ENCODE measurements at regions not wholly inside any gene's neighbourhood (a gene's known extent, or its start where the extent isn't known, plus 50 kb on each side); places are given as distances from the start of the nearest gene placed in this dataset.

GRCh38 chr7:144987686-144988085 is 151.8 kb upstream of the TPK1 start:
- H4K91ac ChIP-seq (ENCODE audit: low read depth, low read length), result no peak overlapping the region
- H3K4ac ChIP-seq (ENCODE audit: low read depth, low read length), result no peak overlapping the region
- H4K12ac ChIP-seq (ENCODE audit: low read depth, low read length), result no peak overlapping the region
- no peaks in the 10 kb centered on the region for H3K36me3 ChIP-seq (ENCODE audit: control insufficient read depth in 1 of 2, insufficient read depth in 2 of 2, low read length in 2 of 2)
- no peak overlapping the region for H3K23ac ChIP-seq (ENCODE audit: low read length)
- no peak overlapping the region for H2BK12ac ChIP-seq (ENCODE audit: low read length)
- no peaks in the 10 kb centered on the region for H3K79me1 ChIP-seq (ENCODE audit: low read length)
- no peak overlapping the region for H3K27ac ChIP-seq (ENCODE audit: low read depth, low read length)
- H2BK5ac ChIP-seq (ENCODE audit: low read depth, low read length, poor library complexity), result no peak overlapping the region
- no peaks in the 10 kb centered on the region for H3K4me1 ChIP-seq (ENCODE audit: control insufficient read depth in 1 of 2, insufficient read depth in 2 of 2, low read length in 2 of 2)
- no peak overlapping the region for H4K8ac ChIP-seq (ENCODE audit: low read depth, low read length)
- H3K27me3 ChIP-seq (ENCODE audit: insufficient read depth, low read length), result no peaks in the 10 kb centered on the region
- no peak overlapping the region for H3K18ac ChIP-seq (ENCODE audit: low read length)
- H3K79me2 ChIP-seq (ENCODE audit: control insufficient read depth, insufficient read depth, low read length, poor library complexity), result no peaks in the 10 kb centered on the region
- no peak overlapping the region for H3K4me3 ChIP-seq (ENCODE audit: low read depth, low read length)
- H2BK120ac ChIP-seq (ENCODE audit: insufficient read depth, low read length, poor library complexity), result no peak overlapping the region
- H2AK5ac ChIP-seq (ENCODE audit: low read length), result no peak overlapping the region
- H3K14ac ChIP-seq (ENCODE audit: low read length), result no peak overlapping the region
- no peak overlapping the region for H3K4me2 ChIP-seq (ENCODE audit: low read length)
- DNase-seq, result peak in 1 of 2 donors; percentile 58
- H3K9me3 ChIP-seq (ENCODE audit: insufficient read depth, low read depth, low read length), result no peaks in the 10 kb centered on the region
- no CpG with 5 or more reads among the region's 1 CpG for WGBS (ENCODE audit: extremely low coverage, insufficient coverage, insufficient read length)
- no peak overlapping the region for H3K9ac ChIP-seq (ENCODE audit: low read length)
- no peak overlapping the region for H2AFZ ChIP-seq (ENCODE audit: insufficient read depth, low read length, poor library complexity)

- WGBS (ENCODE audit: extremely low coverage, insufficient coverage, insufficient read length), result no CpG with 5 or more reads among the region's 1 CpG
These were observed 146.3 kb upstream of the TPK1 start for GRCh38 chr7:144982133-144982532.

GRCh38 chr7:144975882-144976281 is 140.0 kb upstream of the TPK1 start:
- Histone ChIP-seq H4K12ac (ENCODE audit: low read depth, low read length) (no peak overlapping the region), H4K91ac (ENCODE audit: low read depth, low read length) (no peak overlapping the region), H2BK12ac (ENCODE audit: low read length) (no peak overlapping the region), H3K18ac (ENCODE audit: low read length) (no peak overlapping the region), H3K27me3 (ENCODE audit: insufficient read depth, low read length) (no peaks in the 10 kb centered on the region), H3K14ac (ENCODE audit: low read length) (no peak overlapping the region), H3K23ac (ENCODE audit: low read length) (no peak overlapping the region), H4K8ac (ENCODE audit: low read depth, low read length) (no peak overlapping the region), H3K27ac (ENCODE audit: low read depth, low read length) (no peak overlapping the region), H3K4me3 (ENCODE audit: low read depth, low read length) (no peak overlapping the region), H3K4me1 (ENCODE audit: control insufficient read depth in 1 of 2, insufficient read depth in 2 of 2, low read length in 2 of 2) (no peaks in the 10 kb centered on the region), H3K36me3 (ENCODE audit: control insufficient read depth in 1 of 2, insufficient read depth in 2 of 2, low read length in 2 of 2) (no peaks in the 10 kb centered on the region), H2AFZ (ENCODE audit: insufficient read depth, low read length, poor library complexity) (no peak overlapping the region), H3K9me3 (ENCODE audit: insufficient read depth, low read depth, low read length) (no peaks in the 10 kb centered on the region), H3K79me2 (ENCODE audit: control insufficient read depth, insufficient read depth, low read length, poor library complexity) (no peaks in the 10 kb centered on the region), H3K4me2 (ENCODE audit: low read length) (no peak overlapping the region), H3K9ac (ENCODE audit: low read length) (no peak overlapping the region), H3K79me1 (ENCODE audit: low read length) (no peaks in the 10 kb centered on the region), H3K4ac (ENCODE audit: low read depth, low read length) (no peak overlapping the region), H2BK5ac (ENCODE audit: low read depth, low read length, poor library complexity) (no peak overlapping the region), H2BK120ac (ENCODE audit: insufficient read depth, low read length, poor library complexity) (no peak overlapping the region), H2AK5ac (ENCODE audit: low read length) (no peak overlapping the region)
- DNase-seq, result peak; percentile 37 to 47
- no CpG with 5 or more reads among the region's 4 CpGs for WGBS (ENCODE audit: extremely low coverage, insufficient coverage, insufficient read length)

More at GRCh38 chr7:144982133-144982532, 146.3 kb upstream of the TPK1 start:
- Histone ChIP-seq H3K9ac (ENCODE audit: low read length) (no peak overlapping the region), H3K36me3 (ENCODE audit: control insufficient read depth in 1 of 2, insufficient read depth in 2 of 2, low read length in 2 of 2) (no peaks in the 10 kb centered on the region), H4K12ac (ENCODE audit: low read depth, low read length) (no peak overlapping the region), H2AK5ac (ENCODE audit: low read length) (no peak overlapping the region), H2BK120ac (ENCODE audit: insufficient read depth, low read length, poor library complexity) (no peak overlapping the region), H3K18ac (ENCODE audit: low read length) (no peak overlapping the region), H3K4me3 (ENCODE audit: low read depth, low read length) (no peak overlapping the region), H3K14ac (ENCODE audit: low read length) (no peak overlapping the region), H3K27me3 (ENCODE audit: insufficient read depth, low read length) (no peaks in the 10 kb centered on the region), H3K79me1 (ENCODE audit: low read length) (no peaks in the 10 kb centered on the region), H4K8ac (ENCODE audit: low read depth, low read length) (no peak overlapping the region), H3K9me3 (ENCODE audit: insufficient read depth, low read depth, low read length) (no peaks in the 10 kb centered on the region), H3K4ac (ENCODE audit: low read depth, low read length) (no peak overlapping the region), H4K91ac (ENCODE audit: low read depth, low read length) (no peak overlapping the region), H3K4me2 (ENCODE audit: low read length) (no peak overlapping the region), H3K4me1 (ENCODE audit: control insufficient read depth in 1 of 2, insufficient read depth in 2 of 2, low read length in 2 of 2) (no peaks in the 10 kb centered on the region), H3K79me2 (ENCODE audit: control insufficient read depth, insufficient read depth, low read length, poor library complexity) (no peaks in the 10 kb centered on the region), H3K27ac (ENCODE audit: low read depth, low read length) (no peak overlapping the region), H2BK5ac (ENCODE audit: low read depth, low read length, poor library complexity) (no peak overlapping the region), H3K23ac (ENCODE audit: low read length) (no peak overlapping the region), H2BK12ac (ENCODE audit: low read length) (no peak overlapping the region), H2AFZ (ENCODE audit: insufficient read depth, low read length, poor library complexity) (no peak overlapping the region)
- DNase-seq, result no peak

GRCh38 chr7:144969787-144970186 is 133.9 kb upstream of the TPK1 start:
- H3K36me3 ChIP-seq (ENCODE audit: control insufficient read depth in 1 of 2, insufficient read depth in 2 of 2, low read length in 2 of 2), result no peaks in the 10 kb centered on the region
- DNase-seq, result no peak
- no peaks in the 10 kb centered on the region for H3K27me3 ChIP-seq (ENCODE audit: insufficient read depth, low read length)
- no peak overlapping the region for H4K91ac ChIP-seq (ENCODE audit: low read depth, low read length)
- H3K27ac ChIP-seq (ENCODE audit: low read depth, low read length), result no peak overlapping the region
- no peak overlapping the region for H3K4me3 ChIP-seq (ENCODE audit: low read depth, low read length)
- H3K23ac ChIP-seq (ENCODE audit: low read length), result no peak overlapping the region
- no peak overlapping the region for H2BK12ac ChIP-seq (ENCODE audit: low read length)
- H2BK5ac ChIP-seq (ENCODE audit: low read depth, low read length, poor library complexity), result no peak overlapping the region
- no peak overlapping the region for H4K12ac ChIP-seq (ENCODE audit: low read depth, low read length)
- no peaks in the 10 kb centered on the region for H3K9me3 ChIP-seq (ENCODE audit: insufficient read depth, low read depth, low read length)
- H4K8ac ChIP-seq (ENCODE audit: low read depth, low read length), result no peak overlapping the region
- H3K14ac ChIP-seq (ENCODE audit: low read length), result no peak overlapping the region
- no peak overlapping the region for H3K18ac ChIP-seq (ENCODE audit: low read length)
- no peak overlapping the region for H3K4ac ChIP-seq (ENCODE audit: low read depth, low read length)
- H3K9ac ChIP-seq (ENCODE audit: low read length), result no peak overlapping the region
- H3K79me1 ChIP-seq (ENCODE audit: low read length), result no peaks in the 10 kb centered on the region
- no CpG with 5 or more reads among the region's 3 CpGs for WGBS (ENCODE audit: extremely low coverage, insufficient coverage, insufficient read length)
- H3K79me2 ChIP-seq (ENCODE audit: control insufficient read depth, insufficient read depth, low read length, poor library complexity), result no peaks in the 10 kb centered on the region
- H2AFZ ChIP-seq (ENCODE audit: insufficient read depth, low read length, poor library complexity), result no peak overlapping the region
- H3K4me2 ChIP-seq (ENCODE audit: low read length), result no peak overlapping the region
- H2BK120ac ChIP-seq (ENCODE audit: insufficient read depth, low read length, poor library complexity), result no peak overlapping the region
- H2AK5ac ChIP-seq (ENCODE audit: low read length), result no peak overlapping the region
- no peaks in the 10 kb centered on the region for H3K4me1 ChIP-seq (ENCODE audit: control insufficient read depth in 1 of 2, insufficient read depth in 2 of 2, low read length in 2 of 2)

Data from trophoblast cell (in vitro differentiated cells and primary cell).